ENCODE measurements at regions not wholly inside any gene's neighbourhood (a gene's known extent, or its start where the extent isn't known, plus 50 kb on each side); places are given as distances from the start of the nearest gene placed in this dataset.

- no peak for TF ChIP-seq CHD7 (IDR thresholded peaks at IDR 0.05; ENCODE audit: insufficient replicate concordance, low read length)
- no peak for TF ChIP-seq EP300 (IDR thresholded peaks at IDR 0.05; ENCODE audit: borderline replicate concordance in 1 of 2, low read depth in 2 of 2, low read length in 2 of 2)
Measured at GRCh38 chr17:15130426-15130825, 134.7 kb downstream of the PMP22 start (continued).

All from H1 (cell line).